K562 (cell line): ENCODE measurements at regions not wholly inside any gene's neighbourhood (a gene's known extent, or its start where the extent isn't known, plus 50 kb on each side); places are given as distances from the start of the nearest gene placed in this dataset.

ENCODE experiments used
- CBFA2T3 ChIP-seq: fragments of 450-650 bp; IDR thresholded peaks from 2 replicates; pipeline ENCODE4 v1.6.1; 2017
- E2F1 ChIP-seq: sonication (generic); formaldehyde crosslinking; IDR thresholded peaks from 2 replicates; pipeline ENCODE4 v1.8.1; 2023; ENCODE audit warnings: mild to moderate bottlenecking, missing genetic modification reagents, moderate library complexity
- HNRNPUL1 ChIP-seq: fragments of 200-400 bp; formaldehyde crosslinking; IDR thresholded peaks from 2 replicates; pipeline ENCODE4 v1.6.1; 2017; ENCODE audit warnings: low read length
- KLF13 ChIP-seq: fragments of 450-650 bp; IDR thresholded peaks from 2 replicates; pipeline ENCODE4 v1.6.1; 2016; ENCODE audit warnings: missing genetic modification characterization, low read depth, mild to moderate bottlenecking, missing compliant biosample characterization, moderate library complexity, borderline replicate concordance
- TF ChIP-seq, protein P1 (sequence below), 3 experiments: IDR thresholded peaks in 2 of 3; conservative IDR thresholded peaks in 1 of 3; 2 replicates each; pipeline ENCODE4 v1.5.1; 2011 to 2012; ENCODE audit warnings: low read length in 3 of 3, mild to moderate bottlenecking in 3 of 3, control low read depth in 2 of 3, improper control_type of control experiment in 1 of 3, inconsistent platforms in 1 of 3, low read depth in 1 of 3, mixed read lengths in 1 of 3, moderate library complexity in 1 of 3; ENCODE audit not compliant: insufficient read depth in 2 of 3

DNA sequence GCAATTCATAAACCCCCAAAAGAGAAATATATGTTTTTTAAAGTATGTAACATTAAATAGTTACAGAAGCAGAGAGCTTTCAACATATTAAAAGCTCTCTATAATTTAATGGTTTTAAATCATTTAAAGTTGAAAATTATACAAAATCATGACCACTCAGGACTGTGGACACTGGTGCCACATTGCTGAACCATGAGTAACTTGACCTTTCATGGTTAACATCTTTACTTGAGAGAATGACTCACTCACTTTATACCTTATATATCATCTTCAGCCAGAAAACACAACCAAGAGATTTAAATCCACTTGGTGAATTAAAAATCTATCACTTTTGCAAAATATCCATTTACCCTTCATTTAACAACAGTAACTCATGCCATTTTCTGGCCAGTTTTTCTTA lies 584.3 kb upstream of the SMIM31 start:
- TF ChIP-seq E2F1 (CRISPR knock-in tag), result no peak
- no peak for TF ChIP-seq CBFA2T3
- TF ChIP-seq KLF13 (tag), result no peak
- no peak for TF ChIP-seq HNRNPUL1
- TF ChIP-seq, protein P1, sequence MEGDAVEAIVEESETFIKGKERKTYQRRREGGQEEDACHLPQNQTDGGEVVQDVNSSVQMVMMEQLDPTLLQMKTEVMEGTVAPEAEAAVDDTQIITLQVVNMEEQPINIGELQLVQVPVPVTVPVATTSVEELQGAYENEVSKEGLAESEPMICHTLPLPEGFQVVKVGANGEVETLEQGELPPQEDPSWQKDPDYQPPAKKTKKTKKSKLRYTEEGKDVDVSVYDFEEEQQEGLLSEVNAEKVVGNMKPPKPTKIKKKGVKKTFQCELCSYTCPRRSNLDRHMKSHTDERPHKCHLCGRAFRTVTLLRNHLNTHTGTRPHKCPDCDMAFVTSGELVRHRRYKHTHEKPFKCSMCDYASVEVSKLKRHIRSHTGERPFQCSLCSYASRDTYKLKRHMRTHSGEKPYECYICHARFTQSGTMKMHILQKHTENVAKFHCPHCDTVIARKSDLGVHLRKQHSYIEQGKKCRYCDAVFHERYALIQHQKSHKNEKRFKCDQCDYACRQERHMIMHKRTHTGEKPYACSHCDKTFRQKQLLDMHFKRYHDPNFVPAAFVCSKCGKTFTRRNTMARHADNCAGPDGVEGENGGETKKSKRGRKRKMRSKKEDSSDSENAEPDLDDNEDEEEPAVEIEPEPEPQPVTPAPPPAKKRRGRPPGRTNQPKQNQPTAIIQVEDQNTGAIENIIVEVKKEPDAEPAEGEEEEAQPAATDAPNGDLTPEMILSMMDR (IDR thresholded peaks at IDR 0.05 in 2 of 3, conservative IDR thresholded peaks at IDR 0.05 in 1 of 3; ENCODE audit: insufficient read depth in 2 of 3, low read depth in 1 of 3, low read length in 3 of 3), result no peak
